Hematopoietic multipotent progenitor cell treated with erythropoietin and hydrocortisone succinate and interleukin-3 and kit ligand, for 8 days (in vitro differentiated cells): ENCODE measurements at regions not wholly inside any gene's neighbourhood (a gene's known extent, or its start where the extent isn't known, plus 50 kb on each side); places are given as distances from the start of the nearest gene placed in this dataset.
"Not testable (repeated sequence)": the region's sequence is repeated elsewhere in the genome, so short reads cannot be mapped to it uniquely, and the experiment has no call there.

ENCODE experiments used
- DNase-seq: peaks from one replicate; pipeline ENCODE4 v3.0.0-alpha.2; 2015

DNA sequence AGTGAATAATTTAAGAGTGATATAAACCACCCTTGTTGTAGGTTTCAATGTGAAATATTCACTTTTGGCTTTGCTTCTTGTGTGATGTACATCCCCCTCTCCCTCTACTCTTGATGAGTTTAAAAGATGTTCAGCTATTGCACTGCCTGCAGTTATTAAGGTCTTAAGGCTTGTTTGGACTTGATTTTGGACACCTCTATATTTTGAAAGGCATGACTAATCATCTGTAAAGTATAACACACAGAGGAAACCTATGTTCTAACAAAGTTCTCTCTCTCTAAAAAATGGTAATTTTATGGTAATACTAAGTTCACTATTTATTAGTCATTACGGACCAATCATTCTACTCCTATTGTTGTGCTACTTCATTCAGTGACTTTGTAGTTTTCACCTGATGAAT, 1719.9 kb downstream of the GRIK2 start:
- no peak for DNase-seq

DNA sequence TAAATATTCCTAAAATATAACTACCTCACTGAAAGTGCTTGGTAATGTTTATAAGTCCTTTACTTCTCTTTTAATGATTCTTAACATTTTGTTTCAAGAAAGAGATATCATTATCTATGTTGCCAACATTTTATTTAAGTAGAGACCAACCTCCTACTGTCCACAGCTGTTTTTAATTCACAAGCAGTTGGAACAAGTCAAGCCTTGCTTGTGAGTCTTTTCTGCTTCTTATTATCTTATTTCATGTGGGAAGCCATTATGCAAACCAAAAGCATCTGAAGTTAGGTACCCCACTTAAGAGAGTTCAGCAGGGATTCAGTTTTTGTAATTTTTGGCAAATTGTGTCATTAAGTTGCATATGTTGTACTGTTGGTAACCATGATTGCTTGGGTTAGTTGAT, 1714.5 kb downstream of the GRIK2 start:
- DNase-seq, result no peak

GRCh38 chr6:103105686-103106085, 1712.2 kb downstream of the GRIK2 start:
- no peak for DNase-seq

- no peak for DNase-seq
Measured at GRCh38 chr6:103101267-103101666, 1707.8 kb downstream of the GRIK2 start.

GRCh38 chr6:103092414-103092813, 1698.9 kb downstream of the GRIK2 start:
- not testable (repeated sequence) for DNase-seq

DNA sequence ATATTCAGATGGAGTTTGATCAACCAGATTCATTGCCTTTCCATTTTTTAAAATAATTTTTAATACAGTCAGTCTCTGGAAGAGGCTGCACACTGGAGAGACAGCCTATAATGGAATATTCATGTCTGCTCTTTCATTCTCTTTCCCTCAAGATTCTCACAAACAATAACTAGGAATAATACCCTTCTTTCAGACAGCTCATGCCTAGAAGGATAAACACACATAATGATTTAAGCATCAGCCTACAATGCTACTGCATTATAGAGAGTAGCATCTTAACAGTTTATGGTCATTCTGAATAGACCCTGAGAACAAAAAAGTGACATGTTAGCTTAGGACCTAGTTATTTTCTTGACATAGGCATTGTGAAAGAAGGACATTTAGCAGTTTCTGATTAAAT, 1692.3 kb downstream of the GRIK2 start:
- DNase-seq, result no peak

DNA sequence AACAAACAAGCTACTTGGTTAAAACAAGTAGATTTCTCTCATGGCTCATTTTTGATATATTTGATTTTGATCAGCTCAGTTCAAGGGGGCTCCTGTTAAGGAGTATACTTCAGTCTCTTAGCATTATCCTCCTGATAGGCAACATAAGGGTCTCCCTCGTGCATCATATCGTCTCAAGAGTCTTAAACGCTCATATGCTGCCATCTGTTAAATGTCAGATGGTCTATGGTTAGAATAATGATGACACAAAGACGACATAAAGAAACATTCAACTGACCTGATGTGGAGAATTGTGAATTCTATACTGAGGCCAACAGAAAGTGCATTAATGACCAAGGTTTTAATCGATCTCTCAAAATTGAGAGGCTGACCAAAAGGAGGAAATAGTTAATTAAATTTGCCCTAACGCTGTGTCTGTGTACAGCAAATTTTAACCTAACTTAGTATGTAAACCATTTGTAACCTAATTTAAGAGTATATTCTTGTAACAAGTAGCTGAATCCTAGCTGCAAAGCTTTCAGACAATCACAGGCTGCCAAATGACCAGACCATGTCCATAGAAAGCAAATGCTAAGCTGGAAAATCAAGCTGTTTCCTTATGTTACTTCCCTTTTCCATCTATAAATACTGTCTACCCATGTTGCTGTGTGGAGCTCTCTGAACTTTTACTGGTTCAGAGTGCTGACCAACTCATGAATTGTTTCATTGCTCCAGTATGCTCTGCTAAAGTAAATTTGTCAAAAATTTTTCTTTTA, 1688.5 kb downstream of the GRIK2 start:
- DNase-seq, result no peak

GRCh38 chr6:103081126-103081525, 1687.6 kb downstream of the GRIK2 start:
- no peak for DNase-seq

DNA sequence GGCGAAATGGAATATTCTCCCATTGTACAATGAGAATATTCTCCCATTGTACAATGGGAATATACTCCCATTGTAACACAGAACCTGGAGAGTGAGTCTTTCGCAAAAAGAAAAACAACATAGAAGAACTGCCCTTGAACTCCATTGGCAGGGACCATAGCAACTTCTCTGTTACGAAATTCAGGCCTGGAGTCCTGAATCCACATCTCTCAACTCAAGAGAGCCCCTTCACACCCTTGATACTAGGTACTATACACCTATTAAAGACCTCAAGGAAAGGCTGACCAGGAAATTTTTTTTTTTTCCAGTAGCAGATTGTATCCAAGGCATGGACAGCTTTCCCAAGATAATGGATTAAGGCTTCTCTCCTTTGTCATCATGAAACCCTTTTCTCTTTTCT, 1687.0 kb downstream of the GRIK2 start:
- no peak for DNase-seq

DNA sequence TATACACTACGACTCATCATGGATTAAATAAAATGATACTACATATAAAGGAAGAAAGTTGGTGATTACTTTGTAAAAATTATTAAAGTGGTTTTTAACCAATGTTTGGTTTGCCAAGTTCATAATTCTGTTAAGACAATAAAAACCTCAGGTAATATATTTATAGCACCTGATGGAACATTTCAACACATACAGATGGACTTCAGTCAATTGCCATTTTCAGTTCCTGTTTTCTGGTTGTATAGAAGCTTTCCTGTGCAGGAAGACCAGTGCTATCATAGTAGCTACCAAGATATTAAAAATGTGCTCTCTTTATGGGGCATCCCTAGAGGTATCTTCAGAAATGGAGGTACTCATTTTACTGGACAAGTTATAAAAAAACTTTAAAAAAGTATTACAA, 1686.4 kb downstream of the GRIK2 start:
- no peak for DNase-seq

- DNase-seq, result no peak
Measured at GRCh38 chr6:103062136-103062535, 1668.6 kb downstream of the GRIK2 start.

DNA sequence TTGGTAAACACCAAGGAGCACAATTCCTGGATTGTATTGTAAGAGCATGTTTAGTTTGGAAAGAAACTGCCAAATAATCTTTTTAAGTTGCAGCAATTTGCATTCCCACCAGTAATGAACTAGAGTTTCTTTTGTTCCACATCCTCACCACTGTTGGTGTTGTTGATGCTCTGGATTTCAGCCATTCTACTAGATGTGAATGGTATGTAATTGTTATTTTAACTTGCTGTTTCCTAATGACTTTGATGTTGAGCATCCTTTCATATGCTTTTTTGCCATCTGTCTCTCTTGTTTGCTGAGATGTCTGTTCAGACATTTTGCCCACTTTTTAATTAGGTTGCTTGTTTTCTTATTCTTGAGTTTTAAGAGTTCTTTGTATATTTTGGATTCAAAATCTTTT, 1654.1 kb downstream of the GRIK2 start:
- no peak for DNase-seq

- DNase-seq, result no peak
Measured at GRCh38 chr6:103042336-103042735, 1648.8 kb downstream of the GRIK2 start.

DNA sequence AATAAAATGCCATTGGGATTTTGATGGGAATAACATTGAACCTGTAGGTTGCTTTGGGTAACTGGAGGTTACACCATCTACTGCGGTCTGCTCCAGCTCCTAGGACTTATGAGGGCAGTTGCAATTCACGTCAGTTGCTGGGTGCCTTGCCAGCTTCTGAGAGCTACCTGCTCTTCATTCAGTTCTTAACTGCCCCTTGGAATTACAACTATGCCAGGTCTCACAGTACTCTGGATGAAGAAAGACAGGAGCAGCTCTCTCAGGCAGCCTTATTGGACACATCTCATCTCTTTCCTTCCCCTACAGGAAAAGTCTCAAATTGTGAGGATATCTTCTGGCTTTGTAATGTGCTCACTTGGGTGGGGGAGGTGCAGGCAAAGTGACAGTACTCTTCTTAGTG, 1643.3 kb downstream of the GRIK2 start:
- no peak for DNase-seq

GRCh38 chr6:103027271-103027931, 1633.9 kb downstream of the GRIK2 start:
- no peak for DNase-seq

- no peak for DNase-seq
Measured at GRCh38 chr6:103018426-103018825, 1624.9 kb downstream of the GRIK2 start.

GRCh38 chr6:103017878-103018277, 1624.4 kb downstream of the GRIK2 start:
- no peak for DNase-seq

DNA sequence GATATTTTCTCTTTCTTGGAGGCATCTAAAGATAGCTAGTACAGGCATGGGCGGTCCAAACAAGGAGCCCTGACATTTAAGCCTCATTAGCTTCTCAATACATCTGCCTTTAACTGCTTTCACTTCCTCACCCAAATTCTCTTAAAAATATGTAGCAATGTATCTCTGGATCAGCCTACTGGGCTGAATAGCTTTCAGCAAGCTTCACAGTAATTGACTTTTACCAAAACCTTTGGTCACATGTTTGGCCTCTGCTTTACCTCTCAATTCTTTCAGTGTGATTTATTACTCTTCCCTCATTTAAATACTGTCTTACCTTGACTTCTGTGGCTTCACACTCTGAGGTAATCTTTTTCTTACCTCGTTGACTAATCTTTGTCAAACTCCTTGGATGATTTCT, 1618.1 kb downstream of the GRIK2 start:
- DNase-seq, result no peak

DNA sequence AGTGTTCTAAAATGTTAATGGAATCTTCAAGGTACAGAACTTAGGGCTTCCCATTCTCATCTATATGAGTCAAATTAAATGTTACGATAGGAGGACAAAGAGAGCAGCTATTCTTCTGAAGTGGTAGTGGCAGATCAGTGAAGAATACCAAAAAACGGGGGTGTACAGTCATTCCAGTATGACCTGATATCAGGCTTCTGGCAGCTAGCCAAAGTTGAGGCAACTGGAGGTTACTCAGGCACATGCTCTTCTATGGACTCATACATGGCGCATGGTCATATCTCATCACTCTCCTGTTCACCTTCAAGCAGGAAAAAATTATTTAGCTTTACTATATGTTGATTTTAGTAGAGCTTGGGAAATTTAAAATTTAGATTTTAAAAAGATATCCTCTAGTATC, 1608.8 kb downstream of the GRIK2 start:
- DNase-seq, result peak; percentile 3

- DNase-seq, result no peak
Measured at GRCh38 chr6:103001724-103002123, 1608.2 kb downstream of the GRIK2 start.

- DNase-seq, result no peak
Measured at GRCh38 chr6:103000688-103001087, 1607.2 kb downstream of the GRIK2 start.

GRCh38 chr6:102995491-102995890, 1602.0 kb downstream of the GRIK2 start:
- DNase-seq, result no peak

DNA sequence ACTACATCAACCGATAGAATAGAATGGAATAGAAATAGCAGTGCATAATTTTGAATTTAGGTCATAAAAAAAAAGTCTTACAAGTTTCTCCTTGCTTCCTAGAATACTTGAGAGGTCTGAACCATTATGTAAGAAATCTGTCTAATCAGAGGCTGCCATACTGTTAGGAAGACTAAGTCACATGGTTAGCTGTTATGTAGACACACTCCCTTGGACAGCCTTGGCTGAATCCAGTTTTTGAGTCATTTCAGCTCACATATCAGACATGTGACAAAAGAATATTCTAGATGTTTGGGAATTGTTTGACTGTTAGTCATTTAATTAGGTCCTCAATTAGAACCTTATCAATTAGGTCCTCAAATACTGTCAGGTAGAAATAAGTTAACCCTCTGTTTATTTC, 1601.4 kb downstream of the GRIK2 start:
- no peak for DNase-seq

- DNase-seq, result no peak
Measured at GRCh38 chr6:102986086-102986485, 1592.6 kb downstream of the GRIK2 start.

DNA sequence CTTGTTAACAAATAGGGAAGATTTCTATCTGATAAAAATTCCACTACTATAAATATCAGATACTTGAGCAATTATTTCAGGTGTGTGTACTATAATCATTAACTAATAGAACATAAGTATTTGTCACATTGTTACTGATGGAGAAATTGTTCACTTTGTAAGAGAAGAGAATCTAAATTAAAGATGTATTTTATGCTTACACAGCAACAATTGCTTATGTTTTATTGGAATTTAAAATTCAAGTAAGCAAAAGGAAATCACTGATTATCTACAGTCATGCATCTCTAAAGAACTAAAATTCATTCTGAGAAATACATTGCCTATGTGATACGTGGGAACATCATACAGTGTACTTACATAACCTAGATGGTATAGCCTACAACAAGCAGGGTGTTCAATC, 1590.8 kb downstream of the GRIK2 start:
- DNase-seq, result no peak
